Activated CD4-positive, alpha-beta T cell treated with anti-CD3 and anti-CD28 coated beads, Interleukin-2, Interleukin-4, amounts not matched to agents 100 ng/mL and 50 ng/mL, durations not matched to agents 16 hours and 8 hours (primary cell): ENCODE measurements at regions not wholly inside any gene's neighbourhood (a gene's known extent, or its start where the extent isn't known, plus 50 kb on each side); places are given as distances from the start of the nearest gene placed in this dataset.
"Not testable (repeated sequence)": the region's sequence is repeated elsewhere in the genome, so short reads cannot be mapped to it uniquely, and the experiment has no call there.

Source experiments
- DNase-seq: peaks from one replicate; pipeline ENCODE4 v3.0.0-alpha.2; 2020; ENCODE audit warnings: low spot score

- not testable (repeated sequence) for DNase-seq
Observed at GRCh38 chr1:120941066-120941465, 51.5 kb downstream of the PPIAL4A start.

- peak; percentile 2 for DNase-seq
Observed at GRCh38 chr1:120941836-120942217, 52.3 kb downstream of the PPIAL4A start.

GRCh38 chr1:120942218-120942944, 52.8 kb downstream of the PPIAL4A start:
- DNase-seq = peak; percentile 90

GRCh38 chr1:120942945-120943319, 53.4 kb downstream of the PPIAL4A start:
- DNase-seq = not testable (repeated sequence)

GRCh38 chr1:120944691-120945090, 55.1 kb downstream of the PPIAL4A start:
- DNase-seq = not testable (repeated sequence)

- DNase-seq = not testable (repeated sequence)
Observed at GRCh38 chr1:120945122-120945521, 55.6 kb downstream of the PPIAL4A start.

- DNase-seq = not testable (repeated sequence)
Observed at GRCh38 chr1:120947114-120947513, 57.5 kb downstream of the PPIAL4A start.

- not testable (repeated sequence) for DNase-seq
Observed at GRCh38 chr1:120949724-120950123, 60.2 kb downstream of the PPIAL4A start.

- not testable (repeated sequence) for DNase-seq
Observed at GRCh38 chr1:120950633-120951032, 61.1 kb downstream of the PPIAL4A start.

GRCh38 chr1:120951100-120951499, 61.5 kb downstream of the PPIAL4A start:
- DNase-seq = not testable (repeated sequence)

- not testable (repeated sequence) for DNase-seq
Observed at GRCh38 chr1:120952207-120952870, 62.8 kb downstream of the PPIAL4A start.

- DNase-seq = not testable (repeated sequence)
Observed at GRCh38 chr1:120952871-120953265, 63.3 kb downstream of the PPIAL4A start.

GRCh38 chr1:120954736-120955135, 65.2 kb downstream of the PPIAL4A start:
- DNase-seq = no peak

- not testable (repeated sequence) for DNase-seq
Observed at GRCh38 chr1:120955961-120956360, 66.4 kb downstream of the PPIAL4A start.

- DNase-seq = not testable (repeated sequence)
Observed at GRCh38 chr1:120966018-120966417, 76.4 kb downstream of the PPIAL4A start.

- not testable (repeated sequence) for DNase-seq
Observed at GRCh38 chr1:120972863-120973262, 83.3 kb downstream of the PPIAL4A start.

GRCh38 chr1:120973836-120974235, 84.3 kb downstream of the PPIAL4A start:
- not testable (repeated sequence) for DNase-seq

- DNase-seq = not testable (repeated sequence)
Observed at GRCh38 chr1:120977279-120977678, 87.7 kb downstream of the PPIAL4A start.

- not testable (repeated sequence) for DNase-seq
Observed at GRCh38 chr1:120981489-120982094, 92.0 kb downstream of the PPIAL4A start.

GRCh38 chr1:120994614-120995013, 105.0 kb downstream of the PPIAL4A start:
- not testable (repeated sequence) for DNase-seq

- not testable (repeated sequence) for DNase-seq
Observed at GRCh38 chr1:120995025-120995424, 105.5 kb downstream of the PPIAL4A start.

- not testable (repeated sequence) for DNase-seq
Observed at GRCh38 chr1:121001090-121001726, 111.6 kb downstream of the PPIAL4A start.
